Body of pancreas (tissue), 4 donors: ENCODE measurements at regions not wholly inside any gene's neighbourhood (a gene's known extent, or its start where the extent isn't known, plus 50 kb on each side); places are given as distances from the start of the nearest gene placed in this dataset.

Experiments
- ATAC-seq: fragments of 150-250 bp; one replicate; pipeline ENCODE4 v1.9.1; 2016
- DNase-seq, 4 donors: peaks; one replicate each; pipeline ENCODE4 v3.0.0-alpha.2; 2019
- H3K27ac ChIP-seq, 4 donors: fragments of 200-600 bp; sonication (generic); 1 replicate in 3 of 4; 2 replicates in 1 of 4; pipeline versions ENCODE4 v1.5.1 to v1.6.1; 2016 to 2019; ENCODE audit warnings: mild to moderate bottlenecking in 1 of 4, mixed read lengths in 1 of 4, moderate library complexity in 1 of 4
- H3K27me3 ChIP-seq, 2 donors: fragments of 200-600 bp; sonication (generic); one replicate each; pipeline ENCODE4 v1.6.0; 2016; ENCODE audit warnings: mild to moderate bottlenecking in 1 of 2
- H3K36me3 ChIP-seq, 2 donors: fragments of 200-600 bp; sonication (generic); replicated peaks in 1 of 2; 2 replicates each; pipeline ENCODE4 v1.5.1; 2016; ENCODE audit warnings: low read depth in 2 of 2; ENCODE audit not compliant: insufficient read depth in 1 of 2
- H3K4me1 ChIP-seq: fragments of 200-600 bp; sonication (generic); one replicate; pipeline ENCODE4 v1.6.0; 2016
- H3K4me3 ChIP-seq, 2 donors: fragments of 200-600 bp; sonication (generic); 1 replicate in 1 of 2; 2 replicates in 1 of 2; pipeline ENCODE4 v1.5.1; 2016 to 2019
- H3K9me3 ChIP-seq, 3 donors: fragments of 200-600 bp; sonication (generic); 1 replicate in 2 of 3; 2 replicates in 1 of 3; pipeline ENCODE4 v1.5.1; 2016
- POLR2A ChIP-seq, 3 donors: fragments of 450-650 bp; IDR thresholded peaks; one replicate each; pipeline ENCODE4 v1.6.1; 2016; ENCODE audit warnings: antibody characterized with exemption in 3 of 3, mild to moderate bottlenecking in 2 of 3
- WGBS, 2 donors: methylation state at CpG; one replicate each; pipeline ENCODE4 v1.1.5; 2017; 5-methylcytosine and 5-hydroxymethylcytosine counted together
- intact Hi-C: fragments of 100-400 bp; cut with DNase I; formaldehyde crosslinking; loops from one replicate; pipeline ENCODE4 v1.15.1; 2023
- TF ChIP-seq, protein P1 (sequence below), 7 experiments: fragments of 450-650 bp in 4 of 7; fragments of 200-600 bp in 3 of 7; sonication (generic) in 3 of 7; IDR thresholded peaks; one replicate each; pipeline ENCODE4 v1.5.1; 2016 to 2019; ENCODE audit warnings: antibody characterized with exemption in 7 of 7

DNA sequence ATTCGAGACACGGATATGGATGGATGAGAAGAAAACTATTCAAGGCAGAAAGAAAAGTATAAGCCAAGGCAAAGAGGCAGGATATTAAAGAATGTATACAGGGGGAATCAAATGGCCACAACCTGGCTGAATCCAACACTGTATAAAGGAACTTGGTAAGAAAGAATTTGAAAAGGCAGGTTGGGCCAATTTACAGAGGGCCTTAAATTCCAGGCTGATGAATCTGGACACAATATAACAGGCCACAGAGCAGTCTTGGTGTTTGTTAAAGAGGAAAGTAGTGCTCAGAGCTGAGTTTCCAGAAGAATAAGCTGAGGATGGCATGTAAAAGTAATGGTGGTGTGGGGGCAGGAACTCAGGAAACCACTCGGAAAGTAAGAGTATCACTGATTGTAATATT lies 72.3 kb upstream of the POU2AF2 start:
- 72 to 82% methylated on average over 3 of the region's 3 CpGs for WGBS, 2 donors
- intact Hi-C loops: no loop called here
- H3K9me3 ChIP-seq: no peaks in the 10 kb centered on the region
- ATAC-seq: no peak
- DNase-seq: no peak
- no peaks in the 10 kb centered on the region for H3K36me3 ChIP-seq
- no peaks in the 10 kb centered on the region for H3K27me3 ChIP-seq
- TF ChIP-seq, protein P1, sequence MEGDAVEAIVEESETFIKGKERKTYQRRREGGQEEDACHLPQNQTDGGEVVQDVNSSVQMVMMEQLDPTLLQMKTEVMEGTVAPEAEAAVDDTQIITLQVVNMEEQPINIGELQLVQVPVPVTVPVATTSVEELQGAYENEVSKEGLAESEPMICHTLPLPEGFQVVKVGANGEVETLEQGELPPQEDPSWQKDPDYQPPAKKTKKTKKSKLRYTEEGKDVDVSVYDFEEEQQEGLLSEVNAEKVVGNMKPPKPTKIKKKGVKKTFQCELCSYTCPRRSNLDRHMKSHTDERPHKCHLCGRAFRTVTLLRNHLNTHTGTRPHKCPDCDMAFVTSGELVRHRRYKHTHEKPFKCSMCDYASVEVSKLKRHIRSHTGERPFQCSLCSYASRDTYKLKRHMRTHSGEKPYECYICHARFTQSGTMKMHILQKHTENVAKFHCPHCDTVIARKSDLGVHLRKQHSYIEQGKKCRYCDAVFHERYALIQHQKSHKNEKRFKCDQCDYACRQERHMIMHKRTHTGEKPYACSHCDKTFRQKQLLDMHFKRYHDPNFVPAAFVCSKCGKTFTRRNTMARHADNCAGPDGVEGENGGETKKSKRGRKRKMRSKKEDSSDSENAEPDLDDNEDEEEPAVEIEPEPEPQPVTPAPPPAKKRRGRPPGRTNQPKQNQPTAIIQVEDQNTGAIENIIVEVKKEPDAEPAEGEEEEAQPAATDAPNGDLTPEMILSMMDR (IDR thresholded peaks at IDR 0.05): no peak
- TF ChIP-seq POLR2A (IDR thresholded peaks at IDR 0.05): no peak
- H3K4me3 ChIP-seq: no peak overlapping the region
- H3K27ac ChIP-seq: no peak overlapping the region
- H3K4me1 ChIP-seq: no peaks in the 10 kb centered on the region

DNA sequence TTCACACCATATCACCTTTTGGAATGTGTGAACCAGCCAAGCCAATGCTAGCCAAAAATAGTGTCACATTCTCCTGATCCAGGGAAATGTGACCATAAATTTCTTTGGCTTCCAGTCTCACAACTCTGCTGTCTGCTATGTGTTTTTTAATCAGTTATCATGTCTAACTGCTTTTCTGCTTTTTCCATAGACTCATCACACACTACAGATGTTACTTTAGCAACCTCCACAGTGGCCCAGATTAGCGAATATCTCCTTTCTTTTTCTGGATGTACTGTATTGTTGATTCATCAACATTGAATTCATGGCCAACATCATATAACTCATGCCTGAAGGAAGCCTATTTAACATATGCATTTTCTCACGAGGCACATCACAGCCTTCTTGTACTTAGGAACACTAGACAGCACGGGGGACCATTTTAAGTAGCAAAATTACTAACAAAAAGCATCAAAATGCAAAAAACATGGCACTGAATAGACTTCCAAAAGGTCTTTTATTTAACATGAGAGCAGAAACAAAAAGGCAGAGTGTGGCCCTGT lies 73.1 kb upstream of the POU2AF2 start:
- TF ChIP-seq POLR2A (IDR thresholded peaks at IDR 0.05): no peak
- TF ChIP-seq, protein P1 (IDR thresholded peaks at IDR 0.05): no peak
- no peaks in the 10 kb centered on the region for H3K9me3 ChIP-seq
- intact Hi-C loops: no loop called here
- no peak overlapping the region for H3K4me3 ChIP-seq
- H3K36me3 ChIP-seq: no peaks in the 10 kb centered on the region
- H3K4me1 ChIP-seq: no peaks in the 10 kb centered on the region
- H3K27me3 ChIP-seq: no peaks in the 10 kb centered on the region
- no peak for DNase-seq
- WGBS, 2 donors: 61 to 73% methylated on average over 3 of the region's 3 CpGs
- no peak overlapping the region for H3K27ac ChIP-seq
- no peak for ATAC-seq

DNA sequence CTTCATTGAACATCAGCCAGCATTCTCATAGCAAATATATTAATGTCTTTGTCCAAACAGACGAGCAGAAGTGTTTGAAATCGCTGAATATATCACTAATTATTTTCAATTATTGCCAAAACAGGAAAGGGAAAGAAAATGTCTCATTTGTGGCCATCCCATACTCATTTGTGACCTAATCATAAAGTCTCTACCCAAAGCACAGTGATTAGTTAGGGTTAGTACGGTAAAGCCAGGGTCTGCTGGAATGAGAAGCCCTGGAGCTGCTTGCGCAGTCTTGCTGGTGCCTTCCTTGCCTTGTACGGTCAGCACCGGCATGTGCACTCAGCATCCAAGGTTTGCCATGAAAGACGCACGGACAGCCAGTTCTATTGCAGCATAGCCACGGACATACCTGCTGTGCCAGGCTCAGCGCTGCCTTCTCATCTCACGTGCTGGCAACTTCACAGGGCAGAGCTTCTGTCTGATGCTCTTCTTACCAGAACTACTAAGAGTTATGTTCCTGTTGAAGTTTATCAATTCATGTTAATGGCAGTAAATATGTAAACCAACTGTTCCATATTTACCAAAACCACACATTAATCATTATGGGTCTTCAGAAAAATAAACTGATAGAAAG lies 74.7 kb upstream of the POU2AF2 start:
- Histone ChIP-seq H3K27ac (no peak overlapping the region), H3K9me3 (no peaks in the 10 kb centered on the region), H3K36me3 (no peaks in the 10 kb centered on the region), H3K27me3 (no peaks in the 10 kb centered on the region), H3K4me3 (no peak overlapping the region), H3K4me1 (no peaks in the 10 kb centered on the region)
- DNase-seq (no peak), ATAC-seq (no peak)
- intact Hi-C loops: no loop called here
- TF ChIP-seq, protein P1 (IDR thresholded peaks at IDR 0.05): no peak
- TF ChIP-seq POLR2A (IDR thresholded peaks at IDR 0.05): no peak
- 73 to 74% methylated on average over 10 to 11 of the region's 11 CpGs for WGBS, 2 donors

GRCh38 chr11:111169367-111169766 lies 76.2 kb upstream of the POU2AF2 start:
- no peak for ATAC-seq
- TF ChIP-seq POLR2A (IDR thresholded peaks at IDR 0.05): no peak
- intact Hi-C loops: no loop called here
- WGBS, 2 donors: 78 to 86% methylated on average over 5 of the region's 5 CpGs
- Histone ChIP-seq H3K36me3 (no peaks in the 10 kb centered on the region), H3K9me3 (no peaks in the 10 kb centered on the region), H3K4me3 (no peak overlapping the region), H3K4me1 (no peaks in the 10 kb centered on the region), H3K27ac (no peak overlapping the region), H3K27me3 (no peaks in the 10 kb centered on the region)
- no peak for DNase-seq

- ATAC-seq (no peak), DNase-seq (no peak)
- no peak for TF ChIP-seq POLR2A (IDR thresholded peaks at IDR 0.05)
- TF ChIP-seq, protein P1 (IDR thresholded peaks at IDR 0.05): no peak
- Histone ChIP-seq H3K36me3 (no peaks in the 10 kb centered on the region), H3K27ac (no peak overlapping the region), H3K9me3 (no peaks in the 10 kb centered on the region), H3K27me3 (no peaks in the 10 kb centered on the region), H3K4me1 (no peaks in the 10 kb centered on the region), H3K4me3 (no peak overlapping the region)
- intact Hi-C loops: no loop called here
- WGBS, 2 donors: 84 to 85% methylated on average over 2 of the region's 2 CpGs
Measured at GRCh38 chr11:111168871-111169270, 76.7 kb upstream of the POU2AF2 start.
